ENCODE measurements at regions not wholly inside any gene's neighbourhood (a gene's known extent, or its start where the extent isn't known, plus 50 kb on each side); places are given as distances from the start of the nearest gene placed in this dataset.

DNA sequence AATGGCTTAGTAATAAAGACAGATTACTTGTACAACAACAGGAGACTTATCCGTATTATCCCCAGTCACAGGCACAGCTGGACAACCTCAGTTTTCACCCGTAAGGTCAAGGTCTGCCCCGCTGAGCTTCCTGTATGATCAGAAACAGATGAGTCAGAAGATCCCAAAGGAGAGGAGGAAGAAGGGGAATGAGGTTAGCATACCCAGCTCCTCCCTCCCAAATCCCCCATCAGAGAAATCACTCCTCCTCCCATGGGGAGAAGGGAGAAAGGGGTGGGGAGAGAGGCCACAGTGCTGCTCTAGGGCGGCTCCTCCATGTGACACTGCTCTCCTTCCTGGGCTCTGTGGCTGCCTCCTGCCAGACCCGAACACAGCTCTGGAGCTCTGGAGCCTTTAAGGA is 53.8 kb upstream of the SPTBN1 start (continued):
- TF ChIP-seq, protein P1, sequence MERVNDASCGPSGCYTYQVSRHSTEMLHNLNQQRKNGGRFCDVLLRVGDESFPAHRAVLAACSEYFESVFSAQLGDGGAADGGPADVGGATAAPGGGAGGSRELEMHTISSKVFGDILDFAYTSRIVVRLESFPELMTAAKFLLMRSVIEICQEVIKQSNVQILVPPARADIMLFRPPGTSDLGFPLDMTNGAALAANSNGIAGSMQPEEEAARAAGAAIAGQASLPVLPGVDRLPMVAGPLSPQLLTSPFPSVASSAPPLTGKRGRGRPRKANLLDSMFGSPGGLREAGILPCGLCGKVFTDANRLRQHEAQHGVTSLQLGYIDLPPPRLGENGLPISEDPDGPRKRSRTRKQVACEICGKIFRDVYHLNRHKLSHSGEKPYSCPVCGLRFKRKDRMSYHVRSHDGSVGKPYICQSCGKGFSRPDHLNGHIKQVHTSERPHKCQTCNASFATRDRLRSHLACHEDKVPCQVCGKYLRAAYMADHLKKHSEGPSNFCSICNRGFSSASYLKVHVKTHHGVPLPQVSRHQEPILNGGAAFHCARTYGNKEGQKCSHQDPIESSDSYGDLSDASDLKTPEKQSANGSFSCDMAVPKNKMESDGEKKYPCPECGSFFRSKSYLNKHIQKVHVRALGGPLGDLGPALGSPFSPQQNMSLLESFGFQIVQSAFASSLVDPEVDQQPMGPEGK (CRISPR knock-in tag; IDR thresholded peaks at IDR 0.05): peak; percentile 18; the same call in 1 of the 2 replicates
- no peak for TF ChIP-seq NR1H2 (CRISPR knock-in tag; IDR thresholded peaks at IDR 0.05; ENCODE audit: borderline replicate concordance, low read depth)
- peak; percentile 21; the same call in 1 of the 2 replicates for TF ChIP-seq SOX5 (CRISPR knock-in tag; IDR thresholded peaks at IDR 0.05; ENCODE audit: borderline replicate concordance)
- peak; percentile 47; the same call in 1 of the 2 replicates for TF ChIP-seq RXRB (CRISPR knock-in tag; IDR thresholded peaks at IDR 0.05; ENCODE audit: borderline replicate concordance)
- TF ChIP-seq, protein P2, sequence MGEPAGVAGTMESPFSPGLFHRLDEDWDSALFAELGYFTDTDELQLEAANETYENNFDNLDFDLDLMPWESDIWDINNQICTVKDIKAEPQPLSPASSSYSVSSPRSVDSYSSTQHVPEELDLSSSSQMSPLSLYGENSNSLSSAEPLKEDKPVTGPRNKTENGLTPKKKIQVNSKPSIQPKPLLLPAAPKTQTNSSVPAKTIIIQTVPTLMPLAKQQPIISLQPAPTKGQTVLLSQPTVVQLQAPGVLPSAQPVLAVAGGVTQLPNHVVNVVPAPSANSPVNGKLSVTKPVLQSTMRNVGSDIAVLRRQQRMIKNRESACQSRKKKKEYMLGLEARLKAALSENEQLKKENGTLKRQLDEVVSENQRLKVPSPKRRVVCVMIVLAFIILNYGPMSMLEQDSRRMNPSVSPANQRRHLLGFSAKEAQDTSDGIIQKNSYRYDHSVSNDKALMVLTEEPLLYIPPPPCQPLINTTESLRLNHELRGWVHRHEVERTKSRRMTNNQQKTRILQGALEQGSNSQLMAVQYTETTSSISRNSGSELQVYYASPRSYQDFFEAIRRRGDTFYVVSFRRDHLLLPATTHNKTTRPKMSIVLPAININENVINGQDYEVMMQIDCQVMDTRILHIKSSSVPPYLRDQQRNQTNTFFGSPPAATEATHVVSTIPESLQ (CRISPR knock-in tag; conservative IDR thresholded peaks at IDR 0.05): no peak
- TF ChIP-seq RBM22 (optimal IDR thresholded peaks at IDR 0.05; ENCODE audit: low read length): no peak
- no peak for TF ChIP-seq HNRNPH1 (optimal IDR thresholded peaks at IDR 0.05; ENCODE audit: low read depth, low read length)
- no peak for TF ChIP-seq PCBP1 (IDR thresholded peaks at IDR 0.05; ENCODE audit: borderline replicate concordance, low read depth, low read length)
- no peak for TF ChIP-seq NFE2 (CRISPR knock-in tag; IDR thresholded peaks at IDR 0.05)
- TF ChIP-seq ZNF549 (CRISPR knock-in tag; IDR thresholded peaks at IDR 0.05): no peak
- TF ChIP-seq, protein P3, sequence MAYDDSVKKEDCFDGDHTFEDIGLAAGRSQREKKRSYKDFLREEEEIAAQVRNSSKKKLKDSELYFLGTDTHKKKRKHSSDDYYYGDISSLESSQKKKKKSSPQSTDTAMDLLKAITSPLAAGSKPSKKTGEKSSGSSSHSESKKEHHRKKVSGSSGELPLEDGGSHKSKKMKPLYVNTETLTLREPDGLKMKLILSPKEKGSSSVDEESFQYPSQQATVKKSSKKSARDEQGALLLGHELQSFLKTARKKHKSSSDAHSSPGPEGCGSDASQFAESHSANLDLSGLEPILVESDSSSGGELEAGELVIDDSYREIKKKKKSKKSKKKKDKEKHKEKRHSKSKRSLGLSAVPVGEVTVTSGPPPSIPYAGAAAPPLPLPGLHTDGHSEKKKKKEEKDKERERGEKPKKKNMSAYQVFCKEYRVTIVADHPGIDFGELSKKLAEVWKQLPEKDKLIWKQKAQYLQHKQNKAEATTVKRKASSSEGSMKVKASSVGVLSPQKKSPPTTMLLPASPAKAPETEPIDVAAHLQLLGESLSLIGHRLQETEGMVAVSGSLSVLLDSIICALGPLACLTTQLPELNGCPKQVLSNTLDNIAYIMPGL (CRISPR knock-in tag; IDR thresholded peaks at IDR 0.05; ENCODE audit: borderline replicate concordance in 1 of 2, low read depth in 1 of 2): no peak
- TF ChIP-seq ZNF143 (CRISPR knock-in tag; IDR thresholded peaks at IDR 0.05): no peak
- peak; percentile 35 for TF ChIP-seq XRCC5 (optimal IDR thresholded peaks at IDR 0.05; ENCODE audit: low read length)
- TF ChIP-seq ZMYM2 (CRISPR knock-in tag; IDR thresholded peaks at IDR 0.05): no peak
- no peak for TF ChIP-seq MYNN (CRISPR knock-in tag; IDR thresholded peaks at IDR 0.05; ENCODE audit: low read depth)
- TF ChIP-seq, protein P4, sequence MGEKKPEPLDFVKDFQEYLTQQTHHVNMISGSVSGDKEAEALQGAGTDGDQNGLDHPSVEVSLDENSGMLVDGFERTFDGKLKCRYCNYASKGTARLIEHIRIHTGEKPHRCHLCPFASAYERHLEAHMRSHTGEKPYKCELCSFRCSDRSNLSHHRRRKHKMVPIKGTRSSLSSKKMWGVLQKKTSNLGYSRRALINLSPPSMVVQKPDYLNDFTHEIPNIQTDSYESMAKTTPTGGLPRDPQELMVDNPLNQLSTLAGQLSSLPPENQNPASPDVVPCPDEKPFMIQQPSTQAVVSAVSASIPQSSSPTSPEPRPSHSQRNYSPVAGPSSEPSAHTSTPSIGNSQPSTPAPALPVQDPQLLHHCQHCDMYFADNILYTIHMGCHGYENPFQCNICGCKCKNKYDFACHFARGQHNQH (CRISPR knock-in tag; IDR thresholded peaks at IDR 0.05): no peak
- TF ChIP-seq, protein P5, sequence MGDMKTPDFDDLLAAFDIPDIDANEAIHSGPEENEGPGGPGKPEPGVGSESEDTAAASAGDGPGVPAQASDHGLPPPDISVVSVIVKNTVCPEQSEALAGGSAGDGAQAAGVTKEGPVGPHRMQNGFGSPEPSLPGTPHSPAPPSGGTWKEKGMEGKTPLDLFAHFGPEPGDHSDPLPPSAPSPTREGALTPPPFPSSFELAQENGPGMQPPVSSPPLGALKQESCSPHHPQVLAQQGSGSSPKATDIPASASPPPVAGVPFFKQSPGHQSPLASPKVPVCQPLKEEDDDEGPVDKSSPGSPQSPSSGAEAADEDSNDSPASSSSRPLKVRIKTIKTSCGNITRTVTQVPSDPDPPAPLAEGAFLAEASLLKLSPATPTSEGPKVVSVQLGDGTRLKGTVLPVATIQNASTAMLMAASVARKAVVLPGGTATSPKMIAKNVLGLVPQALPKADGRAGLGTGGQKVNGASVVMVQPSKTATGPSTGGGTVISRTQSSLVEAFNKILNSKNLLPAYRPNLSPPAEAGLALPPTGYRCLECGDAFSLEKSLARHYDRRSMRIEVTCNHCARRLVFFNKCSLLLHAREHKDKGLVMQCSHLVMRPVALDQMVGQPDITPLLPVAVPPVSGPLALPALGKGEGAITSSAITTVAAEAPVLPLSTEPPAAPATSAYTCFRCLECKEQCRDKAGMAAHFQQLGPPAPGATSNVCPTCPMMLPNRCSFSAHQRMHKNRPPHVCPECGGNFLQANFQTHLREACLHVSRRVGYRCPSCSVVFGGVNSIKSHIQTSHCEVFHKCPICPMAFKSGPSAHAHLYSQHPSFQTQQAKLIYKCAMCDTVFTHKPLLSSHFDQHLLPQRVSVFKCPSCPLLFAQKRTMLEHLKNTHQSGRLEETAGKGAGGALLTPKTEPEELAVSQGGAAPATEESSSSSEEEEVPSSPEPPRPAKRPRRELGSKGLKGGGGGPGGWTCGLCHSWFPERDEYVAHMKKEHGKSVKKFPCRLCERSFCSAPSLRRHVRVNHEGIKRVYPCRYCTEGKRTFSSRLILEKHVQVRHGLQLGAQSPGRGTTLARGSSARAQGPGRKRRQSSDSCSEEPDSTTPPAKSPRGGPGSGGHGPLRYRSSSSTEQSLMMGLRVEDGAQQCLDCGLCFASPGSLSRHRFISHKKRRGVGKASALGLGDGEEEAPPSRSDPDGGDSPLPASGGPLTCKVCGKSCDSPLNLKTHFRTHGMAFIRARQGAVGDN (CRISPR knock-in tag; IDR thresholded peaks at IDR 0.05): no peak
- TF ChIP-seq, protein P6, sequence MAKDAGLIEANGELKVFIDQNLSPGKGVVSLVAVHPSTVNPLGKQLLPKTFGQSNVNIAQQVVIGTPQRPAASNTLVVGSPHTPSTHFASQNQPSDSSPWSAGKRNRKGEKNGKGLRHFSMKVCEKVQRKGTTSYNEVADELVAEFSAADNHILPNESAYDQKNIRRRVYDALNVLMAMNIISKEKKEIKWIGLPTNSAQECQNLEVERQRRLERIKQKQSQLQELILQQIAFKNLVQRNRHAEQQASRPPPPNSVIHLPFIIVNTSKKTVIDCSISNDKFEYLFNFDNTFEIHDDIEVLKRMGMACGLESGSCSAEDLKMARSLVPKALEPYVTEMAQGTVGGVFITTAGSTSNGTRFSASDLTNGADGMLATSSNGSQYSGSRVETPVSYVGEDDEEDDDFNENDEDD (CRISPR knock-in tag; IDR thresholded peaks at IDR 0.05; ENCODE audit: borderline replicate concordance): no peak

Data from HepG2 (cell line).